ENCODE measurements at regions not wholly inside any gene's neighbourhood (a gene's known extent, or its start where the extent isn't known, plus 50 kb on each side); places are given as distances from the start of the nearest gene placed in this dataset.

GRCh38 chr1:5565281-5566125 lies 426.7 kb downstream of the NPHP4 start:
- DNase-seq, result no peak

GRCh38 chr1:5564578-5565257 lies 427.5 kb downstream of the NPHP4 start:
- no peak for DNase-seq

- no peak for DNase-seq
Measured at GRCh38 chr1:5563861-5564577, 428.2 kb downstream of the NPHP4 start.

- DNase-seq, result no peak
Measured at GRCh38 chr1:5562769-5563168, 429.5 kb downstream of the NPHP4 start.

- DNase-seq, result no peak
Measured at GRCh38 chr1:5562331-5562730, 429.9 kb downstream of the NPHP4 start.

- no peak for DNase-seq
Measured at GRCh38 chr1:5559078-5559477, 433.1 kb downstream of the NPHP4 start.

- DNase-seq, result no peak
Measured at GRCh38 chr1:5555853-5556252, 436.4 kb downstream of the NPHP4 start.

GRCh38 chr1:5554784-5555183 lies 437.4 kb downstream of the NPHP4 start:
- DNase-seq, result no peak

GRCh38 chr1:5554111-5554510 lies 438.1 kb downstream of the NPHP4 start:
- no peak for DNase-seq

- DNase-seq, result no peak
Measured at GRCh38 chr1:5552787-5553484, 439.3 kb downstream of the NPHP4 start.

- no peak for DNase-seq
Measured at GRCh38 chr1:5551274-5551975, 440.8 kb downstream of the NPHP4 start.

GRCh38 chr1:5548266-5548665 lies 444.0 kb downstream of the NPHP4 start:
- no peak for DNase-seq

- no peak for DNase-seq
Measured at GRCh38 chr1:5543235-5543634, 449.0 kb downstream of the NPHP4 start.

GRCh38 chr1:5532811-5533210 lies 459.4 kb downstream of the NPHP4 start:
- DNase-seq, result no peak

GRCh38 chr1:5526822-5527551 lies 465.2 kb downstream of the NPHP4 start:
- no peak for DNase-seq

GRCh38 chr1:5526385-5526750 lies 465.9 kb downstream of the NPHP4 start:
- DNase-seq, result no peak

- no peak for DNase-seq
Measured at GRCh38 chr1:5525597-5526384, 466.4 kb downstream of the NPHP4 start.

GRCh38 chr1:5522531-5523145 lies 469.6 kb downstream of the NPHP4 start:
- DNase-seq, result no peak

- no peak for DNase-seq
Measured at GRCh38 chr1:5519366-5520135, 472.7 kb downstream of the NPHP4 start.
